Osteocyte (in vitro differentiated cells): ENCODE measurements at regions not wholly inside any gene's neighbourhood (a gene's known extent, or its start where the extent isn't known, plus 50 kb on each side); places are given as distances from the start of the nearest gene placed in this dataset.

ENCODE experiments used
- DNase-seq: peaks from one replicate; pipeline ENCODE4 v3.0.0; 2021; ENCODE audit warnings: mixed read lengths; ENCODE audit not compliant: unreplicated experiment; ENCODE audit errors: extremely low spot score
- H3K27ac Mint-ChIP-seq: one replicate; pipeline ENCODE4 v1.8.0; 2021; ENCODE audit warnings: mild to moderate bottlenecking, mixed read lengths; ENCODE audit not compliant: unreplicated experiment
- H3K27me3 Mint-ChIP-seq: one replicate; pipeline ENCODE4 v1.8.0; 2021; ENCODE audit warnings: mixed read lengths; ENCODE audit not compliant: unreplicated experiment
- H3K36me3 Mint-ChIP-seq: one replicate; pipeline ENCODE4 v1.8.0; 2021; ENCODE audit warnings: mixed read lengths; ENCODE audit not compliant: unreplicated experiment
- H3K4me1 Mint-ChIP-seq: one replicate; pipeline ENCODE4 v1.8.0; 2021; ENCODE audit warnings: mixed read lengths; ENCODE audit not compliant: unreplicated experiment
- H3K4me3 Mint-ChIP-seq: one replicate; pipeline ENCODE4 v1.8.0; 2021; ENCODE audit warnings: mild to moderate bottlenecking, moderate library complexity, mixed read lengths; ENCODE audit not compliant: unreplicated experiment
- H3K9me3 Mint-ChIP-seq: one replicate; pipeline ENCODE4 v1.8.0; 2021; ENCODE audit warnings: mixed read lengths; ENCODE audit not compliant: unreplicated experiment
- TF ChIP-seq, protein P1 (sequence below): fragments of 200-600 bp; sonication (generic); IDR thresholded peaks from 2 replicates; pipeline ENCODE4 v1.5.0; 2021; ENCODE audit warnings: antibody characterized with exemption, mild to moderate bottlenecking, moderate library complexity

DNA sequence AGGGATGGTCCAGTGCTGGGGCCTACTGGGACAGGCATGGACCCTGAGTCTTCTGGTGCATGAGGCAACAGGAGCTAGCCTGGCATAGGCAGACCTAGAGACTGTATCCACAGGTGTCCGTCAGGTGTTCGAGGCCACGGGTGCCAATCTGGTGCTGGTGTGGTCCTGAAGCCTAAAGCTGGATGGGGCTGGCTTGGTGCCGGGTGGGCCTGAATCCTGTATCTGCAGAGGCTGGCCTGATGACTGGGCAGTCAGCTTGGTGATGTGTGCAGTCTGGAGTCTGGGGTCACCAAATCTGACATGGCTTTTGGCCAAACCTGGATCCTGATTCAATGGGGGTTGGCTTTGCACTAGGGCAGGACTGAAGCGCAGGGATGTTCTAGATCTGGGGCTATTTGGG, 269.8 kb upstream of the GRIA3 start:
- peaks cover 55% of the 10 kb centered on the region for H3K9me3 Mint-ChIP-seq
- TF ChIP-seq, protein P1, sequence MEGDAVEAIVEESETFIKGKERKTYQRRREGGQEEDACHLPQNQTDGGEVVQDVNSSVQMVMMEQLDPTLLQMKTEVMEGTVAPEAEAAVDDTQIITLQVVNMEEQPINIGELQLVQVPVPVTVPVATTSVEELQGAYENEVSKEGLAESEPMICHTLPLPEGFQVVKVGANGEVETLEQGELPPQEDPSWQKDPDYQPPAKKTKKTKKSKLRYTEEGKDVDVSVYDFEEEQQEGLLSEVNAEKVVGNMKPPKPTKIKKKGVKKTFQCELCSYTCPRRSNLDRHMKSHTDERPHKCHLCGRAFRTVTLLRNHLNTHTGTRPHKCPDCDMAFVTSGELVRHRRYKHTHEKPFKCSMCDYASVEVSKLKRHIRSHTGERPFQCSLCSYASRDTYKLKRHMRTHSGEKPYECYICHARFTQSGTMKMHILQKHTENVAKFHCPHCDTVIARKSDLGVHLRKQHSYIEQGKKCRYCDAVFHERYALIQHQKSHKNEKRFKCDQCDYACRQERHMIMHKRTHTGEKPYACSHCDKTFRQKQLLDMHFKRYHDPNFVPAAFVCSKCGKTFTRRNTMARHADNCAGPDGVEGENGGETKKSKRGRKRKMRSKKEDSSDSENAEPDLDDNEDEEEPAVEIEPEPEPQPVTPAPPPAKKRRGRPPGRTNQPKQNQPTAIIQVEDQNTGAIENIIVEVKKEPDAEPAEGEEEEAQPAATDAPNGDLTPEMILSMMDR = no peak
- H3K36me3 Mint-ChIP-seq = no peaks in the 10 kb centered on the region
- no peak overlapping the region for H3K27ac Mint-ChIP-seq
- DNase-seq = no peak
- no peak overlapping the region for H3K4me3 Mint-ChIP-seq
- H3K4me1 Mint-ChIP-seq = no peaks in the 10 kb centered on the region
- no peaks in the 10 kb centered on the region for H3K27me3 Mint-ChIP-seq

DNA sequence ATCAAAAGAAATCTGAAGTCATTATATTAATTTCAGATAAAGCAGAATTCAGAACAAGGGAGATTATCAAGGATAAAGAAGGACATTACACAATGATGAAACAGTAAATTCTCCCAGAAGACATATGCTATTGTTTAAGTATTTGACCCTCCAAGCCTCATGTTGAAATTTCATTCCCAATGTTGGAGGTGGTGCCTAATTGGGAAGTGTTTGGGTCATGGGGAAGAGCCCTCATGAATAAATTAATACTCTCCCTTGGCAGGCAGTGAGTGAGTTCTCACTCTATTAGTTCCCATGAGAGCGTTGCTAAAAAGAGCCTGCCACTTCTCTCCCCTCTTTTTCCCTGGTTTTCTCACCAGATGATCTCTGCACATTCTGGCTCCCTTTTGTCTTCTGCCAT, 249.9 kb upstream of the GRIA3 start:
- Mint-ChIP-seq H3K4me1 (no peaks in the 10 kb centered on the region), H3K36me3 (no peaks in the 10 kb centered on the region), H3K27ac (no peak overlapping the region), H3K9me3 (peaks cover 31% of the 10 kb centered on the region), H3K27me3 (no peaks in the 10 kb centered on the region), H3K4me3 (no peak overlapping the region)
- DNase-seq = no peak
- TF ChIP-seq, protein P1 = no peak

DNA sequence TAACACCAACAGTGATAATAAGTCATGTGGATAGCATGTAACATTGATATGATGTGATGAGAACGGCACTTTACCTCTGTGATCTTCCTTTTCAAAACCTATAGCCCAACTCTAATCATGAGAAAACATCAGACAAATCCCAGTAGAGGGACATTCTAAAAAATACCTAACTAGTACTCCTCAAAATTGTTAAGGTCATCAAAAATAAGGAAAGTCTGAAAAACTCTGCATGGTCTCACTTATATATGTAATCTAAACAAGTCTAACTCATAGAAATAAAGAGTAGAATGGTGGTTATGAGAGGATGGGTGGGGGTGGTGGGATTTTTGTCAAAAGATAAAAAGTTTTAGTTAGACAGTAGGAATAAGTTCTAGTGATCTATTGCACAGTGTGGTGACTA, 243.9 kb upstream of the GRIA3 start:
- no peak for DNase-seq
- H3K4me1 Mint-ChIP-seq = no peaks in the 10 kb centered on the region
- no peaks in the 10 kb centered on the region for H3K36me3 Mint-ChIP-seq
- no peaks in the 10 kb centered on the region for H3K27me3 Mint-ChIP-seq
- H3K4me3 Mint-ChIP-seq = no peak overlapping the region
- TF ChIP-seq, protein P1 = no peak
- no peak overlapping the region for H3K27ac Mint-ChIP-seq
- H3K9me3 Mint-ChIP-seq = peaks cover 24% of the 10 kb centered on the region

DNA sequence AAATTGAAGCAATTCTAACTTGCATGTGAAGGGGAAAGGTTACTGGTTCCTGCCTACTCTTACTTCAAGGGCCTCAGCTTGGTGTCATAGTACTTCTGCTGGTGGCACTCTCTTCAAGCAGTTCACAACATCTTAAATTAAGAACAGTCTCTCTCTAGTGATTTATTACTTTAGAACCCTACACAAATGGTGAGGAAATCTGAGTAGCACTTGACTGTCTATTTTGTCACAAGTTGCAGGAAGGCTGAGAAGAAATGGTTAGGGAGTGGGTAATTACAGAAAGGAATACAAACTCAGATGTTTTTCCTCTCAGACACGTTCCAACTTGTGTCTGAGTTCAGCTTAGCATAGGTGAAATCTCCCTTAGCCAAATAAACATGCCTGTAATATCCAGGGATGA, 242.3 kb upstream of the GRIA3 start:
- Mint-ChIP-seq H3K9me3 (peaks cover 25% of the 10 kb centered on the region), H3K4me1 (no peaks in the 10 kb centered on the region), H3K4me3 (no peak overlapping the region), H3K27ac (no peak overlapping the region), H3K27me3 (no peaks in the 10 kb centered on the region), H3K36me3 (no peaks in the 10 kb centered on the region)
- TF ChIP-seq, protein P1 = no peak
- no peak for DNase-seq

DNA sequence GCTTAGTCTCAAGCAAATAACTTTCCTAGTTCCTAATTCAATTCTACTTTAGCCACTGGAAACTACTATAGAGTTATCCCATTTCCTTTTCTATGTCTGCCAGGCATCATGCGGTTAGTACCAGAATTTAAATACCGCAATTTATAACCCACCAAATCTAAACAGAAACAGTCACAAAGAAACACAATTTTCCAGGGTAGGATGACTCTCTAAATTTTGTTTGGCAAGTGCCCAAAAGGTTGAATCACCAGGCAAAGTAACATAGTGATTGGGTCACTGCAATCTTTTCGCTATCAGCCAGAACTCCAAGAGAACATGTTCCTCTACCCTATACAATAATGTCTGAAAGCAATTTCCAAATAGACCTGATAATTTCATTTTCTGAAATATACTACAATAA, 240.2 kb upstream of the GRIA3 start:
- Mint-ChIP-seq H3K27me3 (no peaks in the 10 kb centered on the region), H3K4me3 (no peak overlapping the region), H3K9me3 (peaks cover 28% of the 10 kb centered on the region), H3K4me1 (no peaks in the 10 kb centered on the region), H3K27ac (no peak overlapping the region), H3K36me3 (no peaks in the 10 kb centered on the region)
- DNase-seq = no peak
- TF ChIP-seq, protein P1 = no peak
